ENCODE measurements at regions not wholly inside any gene's neighbourhood (a gene's known extent, or its start where the extent isn't known, plus 50 kb on each side); places are given as distances from the start of the nearest gene placed in this dataset.

DNA sequence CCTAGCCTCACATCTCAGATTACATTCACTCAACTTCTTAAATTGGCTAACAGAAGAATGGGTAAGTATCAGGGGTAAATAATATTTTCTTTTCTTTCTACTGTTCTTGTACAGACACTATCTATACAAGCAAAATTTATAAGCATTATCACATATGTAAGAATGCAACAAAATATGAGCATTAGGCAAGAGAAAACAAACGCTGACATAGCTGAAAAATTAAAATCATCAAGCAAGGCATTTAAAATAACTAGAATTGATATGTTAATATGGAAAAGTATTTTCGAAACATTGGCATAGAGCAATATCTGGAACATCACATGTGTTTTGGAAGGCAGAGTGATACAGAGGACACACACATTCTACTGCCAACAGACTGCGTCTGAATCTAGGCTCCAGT lies 1175.3 kb upstream of the LRRN3 start:
- H3K36me3 ChIP-seq: no peaks in the 10 kb centered on the region
- 86% methylated on average over 3 of the region's 3 CpGs for WGBS (ENCODE audit: insufficient coverage, low coverage, low lambda C conversion rate, missing lambda C conversion rate)
- ATAC-seq (no peak), DNase-seq (no peak)
- no peak overlapping the region for H3K27ac ChIP-seq
- intact Hi-C loops (cut with DNase I): no loop called here
- H3K4me3 ChIP-seq: no peak overlapping the region
- no peaks in the 10 kb centered on the region for H3K4me1 ChIP-seq
- H3K9me3 ChIP-seq: no peaks in the 10 kb centered on the region
- no peaks in the 10 kb centered on the region for H3K27me3 ChIP-seq
- no peak for TF ChIP-seq POLR2A (IDR thresholded peaks at IDR 0.05)
- TF ChIP-seq, protein P1, sequence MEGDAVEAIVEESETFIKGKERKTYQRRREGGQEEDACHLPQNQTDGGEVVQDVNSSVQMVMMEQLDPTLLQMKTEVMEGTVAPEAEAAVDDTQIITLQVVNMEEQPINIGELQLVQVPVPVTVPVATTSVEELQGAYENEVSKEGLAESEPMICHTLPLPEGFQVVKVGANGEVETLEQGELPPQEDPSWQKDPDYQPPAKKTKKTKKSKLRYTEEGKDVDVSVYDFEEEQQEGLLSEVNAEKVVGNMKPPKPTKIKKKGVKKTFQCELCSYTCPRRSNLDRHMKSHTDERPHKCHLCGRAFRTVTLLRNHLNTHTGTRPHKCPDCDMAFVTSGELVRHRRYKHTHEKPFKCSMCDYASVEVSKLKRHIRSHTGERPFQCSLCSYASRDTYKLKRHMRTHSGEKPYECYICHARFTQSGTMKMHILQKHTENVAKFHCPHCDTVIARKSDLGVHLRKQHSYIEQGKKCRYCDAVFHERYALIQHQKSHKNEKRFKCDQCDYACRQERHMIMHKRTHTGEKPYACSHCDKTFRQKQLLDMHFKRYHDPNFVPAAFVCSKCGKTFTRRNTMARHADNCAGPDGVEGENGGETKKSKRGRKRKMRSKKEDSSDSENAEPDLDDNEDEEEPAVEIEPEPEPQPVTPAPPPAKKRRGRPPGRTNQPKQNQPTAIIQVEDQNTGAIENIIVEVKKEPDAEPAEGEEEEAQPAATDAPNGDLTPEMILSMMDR (IDR thresholded peaks at IDR 0.05): no peak

- intact Hi-C loops (cut with DNase I): no loop called here
- 31% methylated on average over 2 of the region's 2 CpGs for whole genome bisulfite sequencing (ENCODE audit: insufficient coverage, low coverage, low lambda C conversion rate, missing lambda C conversion rate)
- H3K4me3 ChIP-seq: no peak overlapping the region
- H3K27me3 ChIP-seq: no peaks in the 10 kb centered on the region
- no peak overlapping the region for H3K27ac ChIP-seq
- no peaks in the 10 kb centered on the region for H3K9me3 ChIP-seq
- no peaks in the 10 kb centered on the region for H3K4me1 ChIP-seq
- H3K36me3 ChIP-seq: no peaks in the 10 kb centered on the region
- DNase-seq: no peak
- no peak for ATAC-seq
- no peak for TF ChIP-seq POLR2A (IDR thresholded peaks at IDR 0.05)
- TF ChIP-seq, protein P1 (IDR thresholded peaks at IDR 0.05): no peak
Observed at GRCh38 chr7:109926738-109927137, 1164.2 kb upstream of the LRRN3 start.

DNA sequence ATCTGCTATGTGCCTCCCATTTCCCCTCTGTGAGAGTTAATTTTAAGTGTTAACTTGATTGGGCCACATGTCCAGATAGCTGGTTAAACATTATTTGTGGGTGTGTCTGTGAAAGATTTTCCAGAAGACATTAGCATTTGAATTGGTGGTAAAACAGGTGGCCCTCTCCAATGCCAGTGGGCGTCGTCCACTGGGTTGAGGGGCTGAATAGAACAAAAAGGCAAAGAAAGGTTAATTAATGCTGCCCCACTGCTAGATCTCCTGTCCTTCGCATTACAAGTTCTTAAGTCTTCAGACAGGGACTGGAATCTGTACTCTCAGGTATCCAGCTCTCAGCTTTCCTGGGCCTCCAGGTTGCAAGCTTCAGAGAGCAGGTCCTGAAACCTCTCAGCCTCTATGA lies 1160.9 kb upstream of the LRRN3 start:
- H3K9me3 ChIP-seq: no peaks in the 10 kb centered on the region
- no peaks in the 10 kb centered on the region for H3K4me1 ChIP-seq
- TF ChIP-seq POLR2A (IDR thresholded peaks at IDR 0.05): no peak
- TF ChIP-seq, protein P1 (IDR thresholded peaks at IDR 0.05): no peak
- no peak overlapping the region for H3K27ac ChIP-seq
- WGBS (ENCODE audit: insufficient coverage, low coverage, low lambda C conversion rate, missing lambda C conversion rate): 75% methylated on average over 3 of the region's 3 CpGs
- no peaks in the 10 kb centered on the region for H3K27me3 ChIP-seq
- DNase-seq: no peak
- intact Hi-C loops (cut with DNase I): no loop called here
- H3K4me3 ChIP-seq: no peak overlapping the region
- H3K36me3 ChIP-seq: no peaks in the 10 kb centered on the region
- no peak for ATAC-seq

GRCh38 chr7:109939207-109939606 lies 1151.7 kb upstream of the LRRN3 start:
- no peak for DNase-seq
- Histone ChIP-seq H3K4me1 (no peaks in the 10 kb centered on the region), H3K4me3 (no peak overlapping the region), H3K36me3 (no peaks in the 10 kb centered on the region), H3K27ac (no peak overlapping the region), H3K9me3 (no peaks in the 10 kb centered on the region), H3K27me3 (no peaks in the 10 kb centered on the region)
- no peak for TF ChIP-seq POLR2A (IDR thresholded peaks at IDR 0.05)
- TF ChIP-seq, protein P1 (IDR thresholded peaks at IDR 0.05): no peak
- 23% methylated on average over 2 of the region's 2 CpGs for WGBS (ENCODE audit: insufficient coverage, low coverage, low lambda C conversion rate, missing lambda C conversion rate)
- intact Hi-C loops (cut with DNase I): no loop called here
- ATAC-seq: no peak

Data from right lobe of liver (tissue), 6 donors.